Endothelial cell (in vitro differentiated cells): ENCODE measurements at regions not wholly inside any gene's neighbourhood (a gene's known extent, or its start where the extent isn't known, plus 50 kb on each side); places are given as distances from the start of the nearest gene placed in this dataset.

Experiments
- DNase-seq: peaks from one replicate; pipeline ENCODE4 v3.0.0; 2021; ENCODE audit warnings: low spot score
- H3K27ac Mint-ChIP-seq: one replicate; pipeline ENCODE4 v1.8.0; 2021; ENCODE audit warnings: mixed read lengths, inconsistent platforms; ENCODE audit not compliant: unreplicated experiment
- H3K27me3 Mint-ChIP-seq: one replicate; pipeline ENCODE4 v1.8.0; 2021; ENCODE audit warnings: mild to moderate bottlenecking, moderate library complexity, mixed read lengths, inconsistent platforms; ENCODE audit not compliant: unreplicated experiment
- H3K36me3 Mint-ChIP-seq: one replicate; pipeline ENCODE4 v1.8.0; 2021; ENCODE audit warnings: mild to moderate bottlenecking, low read depth, mixed read lengths, inconsistent platforms; ENCODE audit not compliant: unreplicated experiment
- H3K4me1 Mint-ChIP-seq: one replicate; pipeline ENCODE4 v1.8.0; 2021; ENCODE audit warnings: mild to moderate bottlenecking, mixed read lengths, inconsistent platforms; ENCODE audit not compliant: unreplicated experiment
- H3K4me3 Mint-ChIP-seq: one replicate; pipeline ENCODE4 v1.8.0; 2021; ENCODE audit warnings: mild to moderate bottlenecking, mixed read lengths, inconsistent platforms; ENCODE audit not compliant: unreplicated experiment
- H3K9me3 Mint-ChIP-seq: one replicate; pipeline ENCODE4 v1.8.0; 2021; ENCODE audit warnings: mixed read lengths, inconsistent platforms; ENCODE audit not compliant: unreplicated experiment
- TF ChIP-seq, protein P1 (sequence below): fragments of 200-600 bp; sonication (generic); IDR thresholded peaks from one replicate; pipeline ENCODE4 v1.5.0; 2021; ENCODE audit warnings: antibody characterized with exemption; ENCODE audit not compliant: unreplicated experiment

DNA sequence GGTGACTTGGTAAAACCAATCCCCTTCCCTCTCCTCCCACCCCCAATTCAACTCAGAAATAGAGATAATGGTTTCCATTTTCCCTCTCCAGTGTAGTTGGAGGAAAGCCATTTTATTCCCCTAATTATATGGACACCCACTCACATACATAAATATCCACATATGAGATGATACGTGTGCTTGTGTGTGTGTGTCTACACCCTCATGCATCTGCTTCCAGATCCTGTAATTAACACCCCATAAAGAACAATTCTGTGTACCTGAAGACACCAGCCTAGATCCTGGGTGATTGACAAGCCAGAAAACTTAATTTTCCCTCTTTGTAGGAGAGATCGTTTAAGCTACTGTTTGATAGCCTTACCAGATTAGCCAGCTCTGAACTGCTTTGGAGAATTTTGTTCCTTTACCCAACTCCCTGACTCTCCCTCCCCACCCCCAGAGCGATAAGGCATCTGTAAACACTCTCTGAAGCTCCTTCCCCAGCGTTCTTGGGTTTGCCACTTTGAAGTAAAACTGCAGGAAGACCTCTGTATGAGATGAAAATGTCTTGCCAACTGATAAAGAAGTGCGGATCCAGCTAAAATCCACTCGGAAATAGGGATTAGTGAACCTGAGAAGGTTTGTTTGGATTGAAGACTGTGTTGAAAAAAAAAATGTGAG, 175.7 kb downstream of the RGS9 start:
- Mint-ChIP-seq H3K27ac (no peak overlapping the region), H3K4me3 (no peak overlapping the region), H3K4me1 (peaks cover 6% of the 10 kb centered on the region), H3K27me3 (peaks cover 4% of the 10 kb centered on the region), H3K36me3 (no peaks in the 10 kb centered on the region), H3K9me3 (no peaks in the 10 kb centered on the region)
- no peak for DNase-seq
- TF ChIP-seq, protein P1, sequence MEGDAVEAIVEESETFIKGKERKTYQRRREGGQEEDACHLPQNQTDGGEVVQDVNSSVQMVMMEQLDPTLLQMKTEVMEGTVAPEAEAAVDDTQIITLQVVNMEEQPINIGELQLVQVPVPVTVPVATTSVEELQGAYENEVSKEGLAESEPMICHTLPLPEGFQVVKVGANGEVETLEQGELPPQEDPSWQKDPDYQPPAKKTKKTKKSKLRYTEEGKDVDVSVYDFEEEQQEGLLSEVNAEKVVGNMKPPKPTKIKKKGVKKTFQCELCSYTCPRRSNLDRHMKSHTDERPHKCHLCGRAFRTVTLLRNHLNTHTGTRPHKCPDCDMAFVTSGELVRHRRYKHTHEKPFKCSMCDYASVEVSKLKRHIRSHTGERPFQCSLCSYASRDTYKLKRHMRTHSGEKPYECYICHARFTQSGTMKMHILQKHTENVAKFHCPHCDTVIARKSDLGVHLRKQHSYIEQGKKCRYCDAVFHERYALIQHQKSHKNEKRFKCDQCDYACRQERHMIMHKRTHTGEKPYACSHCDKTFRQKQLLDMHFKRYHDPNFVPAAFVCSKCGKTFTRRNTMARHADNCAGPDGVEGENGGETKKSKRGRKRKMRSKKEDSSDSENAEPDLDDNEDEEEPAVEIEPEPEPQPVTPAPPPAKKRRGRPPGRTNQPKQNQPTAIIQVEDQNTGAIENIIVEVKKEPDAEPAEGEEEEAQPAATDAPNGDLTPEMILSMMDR, result no peak

GRCh38 chr17:65311261-65311660, 174.1 kb downstream of the RGS9 start:
- TF ChIP-seq, protein P1, result no peak
- no peaks in the 10 kb centered on the region for H3K36me3 Mint-ChIP-seq
- DNase-seq, result no peak
- H3K9me3 Mint-ChIP-seq, result no peaks in the 10 kb centered on the region
- H3K4me3 Mint-ChIP-seq, result no peak overlapping the region
- no peak overlapping the region for H3K27ac Mint-ChIP-seq
- H3K4me1 Mint-ChIP-seq, result peaks cover 6% of the 10 kb centered on the region
- H3K27me3 Mint-ChIP-seq, result peaks cover 4% of the 10 kb centered on the region

- TF ChIP-seq, protein P1, result no peak
- Mint-ChIP-seq H3K9me3 (no peaks in the 10 kb centered on the region), H3K27ac (no peak overlapping the region), H3K4me1 (peaks cover 5% of the 10 kb centered on the region), H3K4me3 (no peak overlapping the region), H3K36me3 (peaks cover 3% of the 10 kb centered on the region), H3K27me3 (peaks cover 2% of the 10 kb centered on the region)
- no peak for DNase-seq
These were observed 170.8 kb downstream of the RGS9 start for GRCh38 chr17:65307961-65308316.

DNA sequence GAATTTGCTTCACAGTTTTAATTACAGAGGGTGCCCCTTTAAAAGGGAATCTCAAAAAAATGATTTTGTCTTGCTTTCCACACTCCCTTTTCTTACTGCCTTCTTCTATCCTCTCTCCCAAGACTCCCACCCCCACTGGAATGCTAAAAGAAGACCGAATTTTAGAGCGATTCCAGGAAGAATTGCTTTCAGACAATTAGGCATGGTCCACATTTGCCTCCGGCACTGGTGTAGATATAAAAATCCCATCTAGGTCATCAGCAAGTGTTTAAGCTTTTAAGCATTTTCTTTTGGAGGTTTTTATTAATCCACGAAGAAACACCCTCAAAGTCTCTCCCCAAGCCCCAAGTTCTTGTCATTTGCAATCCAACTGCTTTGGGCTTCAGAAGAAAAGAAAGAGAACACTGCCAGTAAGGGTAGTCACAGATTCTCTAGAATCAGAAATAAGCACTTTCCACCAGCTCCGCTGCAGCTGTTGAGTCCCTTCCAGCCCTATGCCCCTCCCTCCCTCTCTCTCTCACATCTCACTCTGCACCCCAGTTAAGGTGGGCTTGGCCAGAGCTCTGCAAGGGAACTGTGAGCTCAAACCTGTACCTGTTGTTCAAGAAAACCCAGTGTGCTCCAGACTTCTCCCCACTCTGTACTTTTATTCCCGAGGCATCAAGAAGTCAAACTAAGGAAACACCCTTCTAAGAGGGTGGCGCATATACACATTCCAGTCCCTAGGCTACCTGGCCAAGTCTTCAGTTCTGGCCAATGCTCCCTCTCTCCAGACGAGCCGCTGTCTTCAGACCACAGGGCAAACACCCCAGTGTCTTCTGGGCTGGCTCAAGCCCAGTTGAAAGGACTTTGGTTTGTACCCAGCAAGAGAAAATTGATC, 170.2 kb downstream of the RGS9 start:
- no peak for DNase-seq
- TF ChIP-seq, protein P1, result no peak
- Mint-ChIP-seq H3K27ac (no peak overlapping the region), H3K27me3 (peaks cover 2% of the 10 kb centered on the region), H3K36me3 (peaks cover 6% of the 10 kb centered on the region), H3K4me3 (no peak overlapping the region), H3K9me3 (peaks cover 3% of the 10 kb centered on the region), H3K4me1 (peaks cover 4% of the 10 kb centered on the region)

DNA sequence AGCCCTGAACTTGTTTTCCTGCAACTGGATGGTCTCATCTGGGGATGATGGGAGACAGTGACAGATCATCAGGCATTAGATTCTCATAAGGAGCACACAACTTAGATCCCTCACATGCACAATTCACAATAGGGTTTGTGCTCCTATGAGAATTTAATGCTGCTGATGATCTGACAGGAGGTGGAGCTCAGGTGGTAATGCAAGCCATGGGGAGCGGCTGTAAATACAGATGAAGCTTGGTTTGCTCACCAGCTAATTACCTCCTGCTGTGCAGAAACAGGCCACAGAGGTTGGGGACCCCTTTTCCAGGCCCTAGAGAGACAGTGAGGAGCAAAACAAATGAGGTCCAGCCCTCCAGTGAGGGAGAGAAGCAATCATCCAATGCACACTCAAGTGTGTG, 168.6 kb downstream of the RGS9 start:
- no peak overlapping the region for H3K27ac Mint-ChIP-seq
- no peak for DNase-seq
- H3K9me3 Mint-ChIP-seq, result peaks cover 3% of the 10 kb centered on the region
- peaks cover 6% of the 10 kb centered on the region for H3K36me3 Mint-ChIP-seq
- H3K27me3 Mint-ChIP-seq, result peaks cover 2% of the 10 kb centered on the region
- TF ChIP-seq, protein P1, result no peak
- no peak overlapping the region for H3K4me3 Mint-ChIP-seq
- no peaks in the 10 kb centered on the region for H3K4me1 Mint-ChIP-seq
